ENCODE measurements at regions not wholly inside any gene's neighbourhood (a gene's known extent, or its start where the extent isn't known, plus 50 kb on each side); places are given as distances from the start of the nearest gene placed in this dataset.

- TF ChIP-seq POLR2A (IDR thresholded peaks at IDR 0.05) (no peak), CTCF (IDR thresholded peaks at IDR 0.05) (no peak)
Measured at GRCh38 chr6:146895101-146895771, 296.5 kb downstream of the ADGB start.
